ENCODE measurements at regions not wholly inside any gene's neighbourhood (a gene's known extent, or its start where the extent isn't known, plus 50 kb on each side); places are given as distances from the start of the nearest gene placed in this dataset.

- DNase-seq (ENCODE audit: low read depth): no peak
Observed at GRCh38 chr2:66802877-66803276, 368.0 kb downstream of the MEIS1 start.

GRCh38 chr2:66803726-66804125 lies 368.8 kb downstream of the MEIS1 start:
- no peak for DNase-seq (ENCODE audit: low read depth)

- no peak for DNase-seq (ENCODE audit: low read depth)
Observed at GRCh38 chr2:66805016-66805865, 370.3 kb downstream of the MEIS1 start.

GRCh38 chr2:66805968-66806367 lies 371.0 kb downstream of the MEIS1 start:
- DNase-seq (ENCODE audit: low read depth): no peak

- no peak for DNase-seq (ENCODE audit: low read depth)
Observed at GRCh38 chr2:66813525-66813924, 378.6 kb downstream of the MEIS1 start.

- DNase-seq (ENCODE audit: low read depth): no peak
Observed at GRCh38 chr2:66813976-66814375, 379.1 kb downstream of the MEIS1 start.

GRCh38 chr2:66814916-66815315 lies 380.0 kb downstream of the MEIS1 start:
- DNase-seq (ENCODE audit: low read depth): peak; percentile 11

GRCh38 chr2:66815886-66816285 lies 381.0 kb downstream of the MEIS1 start:
- DNase-seq (ENCODE audit: low read depth): no peak

- no peak for DNase-seq (ENCODE audit: low read depth)
Observed at GRCh38 chr2:66821168-66821567, 386.2 kb downstream of the MEIS1 start.

- no peak for DNase-seq (ENCODE audit: low read depth)
Observed at GRCh38 chr2:66822186-66822585, 387.3 kb downstream of the MEIS1 start.

GRCh38 chr2:66824926-66825325 lies 390.0 kb downstream of the MEIS1 start:
- no peak for DNase-seq (ENCODE audit: low read depth)

GRCh38 chr2:66827851-66828250 lies 392.9 kb downstream of the MEIS1 start:
- DNase-seq (ENCODE audit: low read depth): no peak

- DNase-seq (ENCODE audit: low read depth): no peak
Observed at GRCh38 chr2:66828876-66829275, 394.0 kb downstream of the MEIS1 start.

GRCh38 chr2:66830881-66831280 lies 396.0 kb downstream of the MEIS1 start:
- no peak for DNase-seq (ENCODE audit: low read depth)

- no peak for DNase-seq (ENCODE audit: low read depth)
Observed at GRCh38 chr2:66832646-66833435, 397.9 kb downstream of the MEIS1 start.

- DNase-seq (ENCODE audit: low read depth): no peak
Observed at GRCh38 chr2:66834859-66835258, 399.9 kb downstream of the MEIS1 start.

- DNase-seq (ENCODE audit: low read depth): no peak
Observed at GRCh38 chr2:66836851-66837250, 401.9 kb downstream of the MEIS1 start.

- no peak for DNase-seq (ENCODE audit: low read depth)
Observed at GRCh38 chr2:66839551-66840320, 404.8 kb downstream of the MEIS1 start.

- no peak for DNase-seq (ENCODE audit: low read depth)
Observed at GRCh38 chr2:66840321-66841002, 405.5 kb downstream of the MEIS1 start.

- no peak for DNase-seq (ENCODE audit: low read depth)
Observed at GRCh38 chr2:66843847-66844246, 408.9 kb downstream of the MEIS1 start.

- no peak for DNase-seq (ENCODE audit: low read depth)
Observed at GRCh38 chr2:66845307-66845706, 410.4 kb downstream of the MEIS1 start.

- DNase-seq (ENCODE audit: low read depth): no peak
Observed at GRCh38 chr2:66846887-66847286, 412.0 kb downstream of the MEIS1 start.
